ENCODE measurements at regions not wholly inside any gene's neighbourhood (a gene's known extent, or its start where the extent isn't known, plus 50 kb on each side); places are given as distances from the start of the nearest gene placed in this dataset.

- Histone ChIP-seq H4K20me1 (ENCODE audit: insufficient read depth) (no peaks in the 10 kb centered on the region), H3K4me3 (IDR thresholded peaks at IDR 0.05; ENCODE audit: insufficient read depth, low read depth, low read length) (no peak overlapping the region), H3K4me2 (no peak overlapping the region), H3K4me1 (ENCODE audit: low read depth, poor library complexity, severe bottlenecking) (no peaks in the 10 kb centered on the region), H3K27me3 (ENCODE audit: insufficient read depth, low read depth) (no peaks in the 10 kb centered on the region), H3K27ac (no peak overlapping the region), H2AFZ (ENCODE audit: low read depth) (no peak overlapping the region), H3K79me2 (ENCODE audit: insufficient read depth, low read depth) (no peaks in the 10 kb centered on the region), H3K9ac (no peak overlapping the region), H3K36me3 (ENCODE audit: insufficient read depth) (no peaks in the 10 kb centered on the region)
- TF ChIP-seq CTCF (conservative IDR thresholded peaks at IDR 0.05; ENCODE audit: low read depth, low read length) = no peak
Measured at GRCh38 chr9:16243798-16244197, 626.7 kb downstream of the BNC2 start.

- Histone ChIP-seq H3K79me2 (ENCODE audit: insufficient read depth, low read depth) (no peaks in the 10 kb centered on the region), H3K27ac (no peak overlapping the region), H3K36me3 (ENCODE audit: insufficient read depth) (no peaks in the 10 kb centered on the region), H3K9ac (no peak overlapping the region), H3K4me2 (no peak overlapping the region), H3K4me3 (IDR thresholded peaks at IDR 0.05; ENCODE audit: insufficient read depth, low read depth, low read length) (no peak overlapping the region), H4K20me1 (ENCODE audit: insufficient read depth) (no peaks in the 10 kb centered on the region), H3K4me1 (ENCODE audit: low read depth, poor library complexity, severe bottlenecking) (no peaks in the 10 kb centered on the region), H3K27me3 (ENCODE audit: insufficient read depth, low read depth) (no peaks in the 10 kb centered on the region), H2AFZ (ENCODE audit: low read depth) (no peak overlapping the region)
- no peak for TF ChIP-seq CTCF (conservative IDR thresholded peaks at IDR 0.05; ENCODE audit: low read depth, low read length)
Measured at GRCh38 chr9:16245756-16246440, 624.6 kb downstream of the BNC2 start.

GRCh38 chr9:16246785-16247184, 623.7 kb downstream of the BNC2 start:
- no peaks in the 10 kb centered on the region for H3K4me1 ChIP-seq (ENCODE audit: low read depth, poor library complexity, severe bottlenecking)
- no peak overlapping the region for H2AFZ ChIP-seq (ENCODE audit: low read depth)
- no peak for TF ChIP-seq CTCF (conservative IDR thresholded peaks at IDR 0.05; ENCODE audit: low read depth, low read length)
- H3K9ac ChIP-seq = no peak overlapping the region
- no peaks in the 10 kb centered on the region for H4K20me1 ChIP-seq (ENCODE audit: insufficient read depth)
- no peaks in the 10 kb centered on the region for H3K36me3 ChIP-seq (ENCODE audit: insufficient read depth)
- H3K27me3 ChIP-seq (ENCODE audit: insufficient read depth, low read depth) = no peaks in the 10 kb centered on the region
- H3K4me2 ChIP-seq = no peak overlapping the region
- no peaks in the 10 kb centered on the region for H3K79me2 ChIP-seq (ENCODE audit: insufficient read depth, low read depth)
- H3K4me3 ChIP-seq (IDR thresholded peaks at IDR 0.05; ENCODE audit: insufficient read depth, low read depth, low read length) = no peak overlapping the region
- H3K27ac ChIP-seq = no peak overlapping the region

- no peak overlapping the region for H3K9ac ChIP-seq
- H3K4me2 ChIP-seq = no peak overlapping the region
- no peaks in the 10 kb centered on the region for H3K4me1 ChIP-seq (ENCODE audit: low read depth, poor library complexity, severe bottlenecking)
- no peaks in the 10 kb centered on the region for H3K27me3 ChIP-seq (ENCODE audit: insufficient read depth, low read depth)
- H3K79me2 ChIP-seq (ENCODE audit: insufficient read depth, low read depth) = no peaks in the 10 kb centered on the region
- H4K20me1 ChIP-seq (ENCODE audit: insufficient read depth) = no peaks in the 10 kb centered on the region
- no peak overlapping the region for H3K4me3 ChIP-seq (IDR thresholded peaks at IDR 0.05; ENCODE audit: insufficient read depth, low read depth, low read length)
- TF ChIP-seq CTCF (conservative IDR thresholded peaks at IDR 0.05; ENCODE audit: low read depth, low read length) = no peak
- H3K27ac ChIP-seq = no peak overlapping the region
- no peak overlapping the region for H2AFZ ChIP-seq (ENCODE audit: low read depth)
- H3K36me3 ChIP-seq (ENCODE audit: insufficient read depth) = no peaks in the 10 kb centered on the region
Measured at GRCh38 chr9:16247188-16247875, 623.1 kb downstream of the BNC2 start.

All from KMS-11 (cell line).